ENCODE measurements at regions not wholly inside any gene's neighbourhood (a gene's known extent, or its start where the extent isn't known, plus 50 kb on each side); places are given as distances from the start of the nearest gene placed in this dataset.
"Not testable (repeated sequence)": the region's sequence is repeated elsewhere in the genome, so short reads cannot be mapped to it uniquely, and the experiment has no call there.

DNA sequence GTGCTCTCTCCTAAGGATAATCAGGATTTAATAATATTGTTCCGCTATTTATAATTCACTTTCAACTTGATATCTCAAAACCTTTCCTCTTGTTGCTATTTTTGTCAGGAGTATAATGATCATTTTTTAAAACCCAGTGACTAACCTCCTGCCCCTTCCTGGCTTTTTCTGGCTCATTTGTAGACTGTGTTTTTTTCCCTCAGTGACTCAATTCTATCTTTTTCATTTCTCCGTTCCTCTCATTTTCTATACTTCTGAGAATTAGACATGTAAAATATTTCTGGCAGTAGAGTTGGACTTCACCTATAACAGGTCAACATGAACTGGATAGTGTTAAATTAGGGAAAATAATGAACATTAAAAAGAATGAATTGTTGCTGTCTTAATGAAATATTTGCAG, 490.7 kb downstream of the EDEM1 start:
- Histone ChIP-seq H3K27ac (no peak overlapping the region), H3K4me3 (no peak overlapping the region), H3K9me3 (replicated peaks in 1 of 11) (peaks cover 9 to 17% (median 15%) of the 10 kb centered on the region in 11 experiments), H3K4me2 (no peak overlapping the region), H4K20me1 (no peaks in the 10 kb centered on the region), H3K27me3 (no peaks in the 10 kb centered on the region), H3K36me3 (no peaks in the 10 kb centered on the region), H3K9ac (no peak overlapping the region), H3K4me1 (no peaks in the 10 kb centered on the region)
- TF ChIP-seq Cebpa-rat (IDR thresholded peaks at IDR 0.05), result no peak

DNA sequence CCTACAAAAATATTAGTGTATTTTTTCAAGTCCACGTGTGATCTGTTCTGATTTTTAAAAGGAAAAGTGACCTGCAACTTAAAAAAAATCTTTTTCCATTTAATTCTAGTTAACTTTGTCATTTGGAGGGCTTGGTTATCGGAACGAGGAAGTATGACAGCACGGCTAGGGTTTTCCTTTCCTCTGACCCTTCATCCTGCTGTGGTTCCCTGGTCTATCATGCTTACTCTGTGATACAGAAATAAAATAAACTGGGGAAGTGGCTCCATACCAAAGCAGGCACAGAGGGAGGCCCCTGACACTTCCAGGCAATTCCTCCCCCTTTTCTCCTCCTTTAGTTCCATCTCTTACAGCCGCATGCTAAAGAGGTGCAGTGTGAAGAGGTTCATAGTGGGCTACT, 491.3 kb downstream of the EDEM1 start:
- Histone ChIP-seq H3K4me1 (no peaks in the 10 kb centered on the region), H3K9ac (no peak overlapping the region), H3K4me2 (no peak overlapping the region), H3K4me3 (no peak overlapping the region), H3K27ac (no peak overlapping the region), H4K20me1 (no peaks in the 10 kb centered on the region), H3K9me3 (replicated peaks in 1 of 11) (peaks cover 9 to 17% (median 15%) of the 10 kb centered on the region in 11 experiments), H3K36me3 (no peaks in the 10 kb centered on the region), H3K27me3 (no peaks in the 10 kb centered on the region)
- TF ChIP-seq Cebpa-rat (IDR thresholded peaks at IDR 0.05), result no peak

DNA sequence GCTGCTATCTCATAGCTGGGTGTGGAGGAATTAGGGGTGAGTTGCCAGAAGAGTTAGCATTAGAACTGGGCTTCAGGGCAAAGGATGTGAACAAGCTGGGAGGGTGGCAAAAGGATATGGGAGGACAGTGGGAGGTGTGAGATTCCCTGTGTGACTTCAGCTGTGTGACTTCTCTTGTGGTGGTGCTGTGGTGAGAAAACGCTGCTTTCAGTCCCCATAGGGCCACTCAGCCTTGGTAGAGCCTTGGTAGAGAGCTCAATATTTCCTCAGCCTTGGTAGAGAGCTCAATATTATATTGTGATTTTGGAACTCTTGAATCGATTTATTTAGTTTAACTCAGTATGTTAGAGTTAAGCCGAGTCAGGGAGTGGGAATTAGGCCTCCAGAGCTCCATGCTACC, 499.7 kb downstream of the EDEM1 start:
- Histone ChIP-seq H3K4me1 (no peaks in the 10 kb centered on the region), H3K36me3 (no peaks in the 10 kb centered on the region), H3K4me2 (no peak overlapping the region), H3K9ac (no peak overlapping the region), H4K20me1 (no peaks in the 10 kb centered on the region), H3K27me3 (no peaks in the 10 kb centered on the region), H3K27ac (no peak overlapping the region), H3K4me3 (no peak overlapping the region), H3K9me3 (replicated peaks in 1 of 11) (peaks cover 17 to 36% (median 20%) of the 10 kb centered on the region in 11 experiments)
- no peak for TF ChIP-seq Cebpa-rat (IDR thresholded peaks at IDR 0.05)

DNA sequence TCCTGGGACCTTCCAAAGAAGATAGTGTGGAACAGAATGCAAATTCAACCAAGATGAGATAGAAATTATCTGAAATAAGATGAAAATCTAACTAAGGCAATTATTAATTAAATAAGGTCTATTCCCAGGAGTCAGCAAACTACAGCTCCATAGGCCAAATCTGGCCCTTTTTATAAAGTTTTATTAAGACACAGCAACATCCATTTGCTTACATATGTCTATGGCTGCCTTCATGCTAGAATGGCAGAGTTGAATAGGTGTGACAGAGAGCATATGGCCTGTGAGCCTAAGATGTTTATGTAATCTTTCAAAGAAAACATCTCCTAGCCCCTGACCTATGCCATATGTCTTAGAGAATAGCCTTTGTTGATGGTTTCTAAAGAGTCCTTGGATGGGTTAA, 503.0 kb downstream of the EDEM1 start:
- H3K27me3 ChIP-seq, result no peaks in the 10 kb centered on the region
- no peak overlapping the region for H3K27ac ChIP-seq
- no peaks in the 10 kb centered on the region for H3K36me3 ChIP-seq
- TF ChIP-seq Cebpa-rat (IDR thresholded peaks at IDR 0.05), result no peak
- no peak overlapping the region for H3K4me3 ChIP-seq
- H3K4me1 ChIP-seq, result no peaks in the 10 kb centered on the region
- peaks cover 17 to 45% (median 20%) of the 10 kb centered on the region in 11 experiments for H3K9me3 ChIP-seq (replicated peaks in 1 of 11)
- H4K20me1 ChIP-seq, result no peaks in the 10 kb centered on the region
- no peak overlapping the region for H3K4me2 ChIP-seq
- no peak overlapping the region for H3K9ac ChIP-seq

DNA sequence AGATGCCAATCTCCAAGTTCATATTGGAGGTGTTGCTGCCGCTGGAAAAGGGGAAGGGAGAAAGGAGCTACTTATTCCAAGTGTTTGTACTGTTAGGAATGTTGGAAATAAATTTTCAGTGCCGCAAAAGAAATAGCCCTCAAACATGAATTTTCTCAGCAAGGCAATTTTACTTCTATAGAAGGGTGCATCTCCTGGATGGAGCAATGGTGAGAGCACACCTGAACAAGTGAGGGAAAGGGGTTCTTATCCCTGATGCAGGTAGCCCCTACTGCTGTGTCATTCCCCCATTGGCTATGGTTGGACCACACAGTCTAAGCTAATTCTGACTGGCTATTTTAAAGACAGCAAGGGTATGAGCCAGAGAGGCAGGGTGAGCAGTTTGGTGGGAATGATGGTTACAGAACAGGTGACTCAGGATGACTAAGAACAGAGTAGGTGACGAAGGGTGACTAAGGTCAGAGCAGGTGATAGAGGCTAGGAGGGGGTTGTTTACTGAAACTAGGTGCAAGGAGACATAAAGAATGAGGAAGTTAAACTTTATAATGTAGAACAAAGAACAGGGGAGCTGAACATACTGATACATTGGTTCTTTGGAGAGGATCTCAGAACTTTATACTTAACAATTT, 503.5 kb downstream of the EDEM1 start:
- H3K4me2 ChIP-seq, result no peak overlapping the region
- no peaks in the 10 kb centered on the region for H4K20me1 ChIP-seq
- H3K9ac ChIP-seq, result no peak overlapping the region
- H3K27me3 ChIP-seq, result no peaks in the 10 kb centered on the region
- H3K9me3 ChIP-seq (replicated peaks in 1 of 11), result peaks cover 17 to 45% (median 20%) of the 10 kb centered on the region in 11 experiments
- H3K36me3 ChIP-seq, result no peaks in the 10 kb centered on the region
- no peak overlapping the region for H3K27ac ChIP-seq
- no peak overlapping the region for H3K4me3 ChIP-seq
- TF ChIP-seq Cebpa-rat (IDR thresholded peaks at IDR 0.05), result no peak
- no peaks in the 10 kb centered on the region for H3K4me1 ChIP-seq

DNA sequence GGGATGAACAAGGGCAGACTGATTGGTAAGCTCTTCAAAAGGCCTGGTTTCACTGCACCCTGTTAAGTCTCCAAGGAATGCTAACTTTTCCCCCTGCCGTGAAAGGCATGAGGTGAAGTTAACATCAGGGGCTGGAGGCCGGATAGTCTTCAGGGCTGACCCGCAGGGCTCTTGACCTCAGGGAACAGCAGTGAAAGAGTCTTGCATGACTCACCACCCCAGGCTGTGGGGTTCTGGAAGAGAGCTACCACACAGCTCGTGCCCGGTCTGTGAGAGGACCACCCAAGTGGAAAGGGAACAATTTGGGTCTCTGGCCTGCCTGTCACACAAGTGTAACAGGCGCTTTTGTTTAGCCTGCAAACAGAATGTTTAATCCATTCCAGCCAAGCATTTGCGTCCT, 504.9 kb downstream of the EDEM1 start:
- no peak overlapping the region for H3K27ac ChIP-seq
- H3K9ac ChIP-seq, result no peak overlapping the region
- H3K27me3 ChIP-seq, result no peaks in the 10 kb centered on the region
- H3K4me2 ChIP-seq, result no peak overlapping the region
- no peak for TF ChIP-seq Cebpa-rat (IDR thresholded peaks at IDR 0.05)
- H4K20me1 ChIP-seq, result no peaks in the 10 kb centered on the region
- H3K4me1 ChIP-seq, result no peaks in the 10 kb centered on the region
- H3K4me3 ChIP-seq, result no peak overlapping the region
- H3K9me3 ChIP-seq (replicated peaks in 1 of 11), result peaks cover 17 to 45% (median 20%) of the 10 kb centered on the region in 11 experiments
- H3K36me3 ChIP-seq, result no peaks in the 10 kb centered on the region

DNA sequence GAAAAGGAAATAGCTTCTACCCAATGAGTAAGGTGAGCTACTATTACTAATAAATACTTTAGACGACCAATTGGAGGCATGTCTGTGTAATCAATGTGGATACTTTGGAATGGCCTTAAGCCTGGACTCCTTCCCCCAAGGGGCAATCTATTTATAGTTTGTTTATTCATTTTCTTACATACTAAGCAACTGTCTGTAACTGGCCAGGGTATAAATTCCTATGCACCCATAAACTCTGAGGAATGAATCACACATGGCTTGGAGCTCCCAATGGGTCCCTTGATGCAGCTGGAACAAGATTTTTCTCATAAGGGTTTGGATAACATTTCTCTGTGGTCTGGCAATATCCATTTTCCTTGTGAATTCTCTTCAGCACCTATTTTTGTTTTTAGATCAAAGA, 506.8 kb downstream of the EDEM1 start:
- Histone ChIP-seq H3K4me3 (no peak overlapping the region), H4K20me1 (no peaks in the 10 kb centered on the region), H3K9me3 (replicated peaks in 1 of 11) (peaks cover 17 to 39% (median 20%) of the 10 kb centered on the region in 11 experiments), H3K9ac (no peak overlapping the region), H3K36me3 (no peaks in the 10 kb centered on the region), H3K4me1 (no peaks in the 10 kb centered on the region), H3K27me3 (no peaks in the 10 kb centered on the region), H3K27ac (no peak overlapping the region), H3K4me2 (no peak overlapping the region)
- TF ChIP-seq Cebpa-rat (IDR thresholded peaks at IDR 0.05), result no peak

DNA sequence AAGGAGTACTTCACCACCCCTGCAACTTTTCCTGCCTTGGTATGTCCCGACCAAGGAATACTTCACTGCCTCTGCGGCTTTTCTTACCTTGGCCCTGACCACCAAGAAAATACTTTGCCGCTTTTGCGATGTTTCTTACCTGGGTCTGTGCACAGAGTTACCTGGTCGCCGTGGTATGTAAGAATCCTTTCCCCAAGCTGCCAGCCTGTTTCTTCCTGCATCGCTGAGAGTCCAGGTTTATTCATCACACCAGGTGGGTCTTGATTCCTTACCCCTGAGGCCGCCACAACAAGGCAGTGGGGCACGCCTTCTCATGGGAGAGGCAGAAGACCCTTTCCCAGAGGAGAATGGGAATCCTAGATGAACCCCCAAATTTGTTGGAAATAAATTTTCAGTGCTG, 511.3 kb downstream of the EDEM1 start:
- Histone ChIP-seq H3K9ac (no peak overlapping the region), H3K9me3 (replicated peaks in 1 of 11) (no peaks in the 10 kb centered on the region), H3K27me3 (no peaks in the 10 kb centered on the region), H4K20me1 (no peaks in the 10 kb centered on the region), H3K4me2 (no peak overlapping the region), H3K36me3 (no peaks in the 10 kb centered on the region), H3K27ac (no peak overlapping the region), H3K4me1 (no peaks in the 10 kb centered on the region), H3K4me3 (no peak overlapping the region)
- TF ChIP-seq Cebpa-rat (IDR thresholded peaks at IDR 0.05), result no peak

DNA sequence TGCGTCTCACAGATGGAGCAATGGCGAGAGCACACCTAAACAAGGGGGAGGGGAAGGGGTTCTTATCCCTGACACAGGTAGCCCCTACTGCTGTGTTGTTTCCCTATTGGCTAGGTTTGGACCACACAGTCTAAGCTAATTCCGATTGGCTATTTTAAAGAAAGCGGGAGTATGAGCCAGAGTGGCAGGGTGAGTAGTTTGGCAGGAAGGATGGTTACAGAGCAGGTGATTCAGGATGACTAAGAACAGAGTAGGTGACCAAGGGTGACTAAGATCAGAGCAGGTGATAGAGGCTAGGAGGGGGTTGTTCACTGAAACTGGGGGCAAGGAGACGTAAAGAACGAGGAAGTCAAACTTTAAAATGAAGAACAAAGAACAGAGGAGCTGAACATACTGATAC, 511.8 kb downstream of the EDEM1 start:
- H3K36me3 ChIP-seq, result no peaks in the 10 kb centered on the region
- H4K20me1 ChIP-seq, result no peaks in the 10 kb centered on the region
- no peak overlapping the region for H3K4me3 ChIP-seq
- H3K9me3 ChIP-seq (replicated peaks in 1 of 11), result no peaks in the 10 kb centered on the region
- no peak overlapping the region for H3K4me2 ChIP-seq
- no peak for TF ChIP-seq Cebpa-rat (IDR thresholded peaks at IDR 0.05)
- H3K27ac ChIP-seq, result no peak overlapping the region
- no peaks in the 10 kb centered on the region for H3K4me1 ChIP-seq
- H3K27me3 ChIP-seq, result no peaks in the 10 kb centered on the region
- H3K9ac ChIP-seq, result no peak overlapping the region

DNA sequence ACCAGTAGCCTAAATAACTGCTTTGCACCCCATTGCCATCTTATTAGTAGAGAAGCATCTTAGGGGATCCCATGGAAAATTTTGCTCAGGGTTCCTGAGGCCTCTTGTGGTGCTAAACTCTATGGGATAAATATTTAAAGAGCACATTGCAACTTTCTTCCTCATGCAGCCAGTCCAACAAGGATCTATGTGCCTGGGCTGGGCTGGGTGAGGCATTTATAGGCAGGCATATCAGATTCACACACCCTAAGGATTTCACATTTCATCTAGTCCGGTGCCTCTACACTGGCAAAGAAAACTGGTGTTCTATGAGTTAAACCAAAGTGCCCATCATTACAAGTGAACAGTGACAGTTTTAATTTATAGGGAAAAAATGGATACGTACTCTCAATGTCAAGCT, 512.3 kb downstream of the EDEM1 start:
- Histone ChIP-seq H3K27me3 (no peaks in the 10 kb centered on the region), H3K9me3 (replicated peaks in 1 of 11) (no peaks in the 10 kb centered on the region), H3K4me3 (no peak overlapping the region), H3K4me2 (no peak overlapping the region), H3K36me3 (no peaks in the 10 kb centered on the region), H3K4me1 (no peaks in the 10 kb centered on the region), H4K20me1 (no peaks in the 10 kb centered on the region), H3K27ac (no peak overlapping the region), H3K9ac (no peak overlapping the region)
- TF ChIP-seq Cebpa-rat (IDR thresholded peaks at IDR 0.05), result no peak

DNA sequence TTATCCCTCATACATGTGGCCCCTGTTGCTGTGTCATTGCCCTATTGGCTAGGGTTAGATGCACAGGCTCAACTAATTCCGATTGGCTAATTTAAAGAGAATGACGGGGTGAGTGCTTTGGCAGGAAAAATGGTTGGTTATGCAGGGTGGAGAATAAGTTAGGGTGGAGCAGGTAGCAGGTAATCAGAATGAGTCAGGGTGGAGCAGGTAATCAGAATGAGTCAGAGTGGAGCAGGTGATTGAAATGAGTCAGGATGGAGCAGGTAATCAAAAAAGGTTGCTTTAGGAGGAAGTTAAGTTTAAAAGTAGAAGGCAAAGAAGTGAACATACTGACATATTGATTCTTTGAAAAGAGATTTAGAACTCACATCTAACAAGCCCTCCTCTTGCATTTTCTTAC, 513.5 kb downstream of the EDEM1 start:
- not testable (repeated sequence) for H4K20me1 ChIP-seq; H3K4me1 ChIP-seq; H3K27ac ChIP-seq; H3K9me3 ChIP-seq (replicated peaks in 1 of 11); H3K4me3 ChIP-seq; H3K9ac ChIP-seq; H3K36me3 ChIP-seq; H3K4me2 ChIP-seq; H3K27me3 ChIP-seq

Measured in BLaER1 treated with 17β-estradiol and CSF1 and Interleukin-3, amounts not matched to agents 10 nM and 100 nM (cell line).